KMS-11 (cell line): ENCODE measurements at regions not wholly inside any gene's neighbourhood (a gene's known extent, or its start where the extent isn't known, plus 50 kb on each side); places are given as distances from the start of the nearest gene placed in this dataset.

Experiments used
- H2AFZ ChIP-seq: fragments of 200-600 bp; sonication (generic); 2 replicates; pipeline ENCODE4 v1.6.1; 2016; ENCODE audit warnings: antibody characterized with exemption, mixed run types, low read depth
- H3K27ac ChIP-seq: fragments of 200-600 bp; sonication (generic); 2 replicates; pipeline ENCODE4 v1.6.1; 2016; ENCODE audit warnings: mild to moderate bottlenecking, mixed run types
- H3K27me3 ChIP-seq: fragments of 200-600 bp; sonication (generic); 2 replicates; pipeline ENCODE4 v1.6.1; 2017; ENCODE audit warnings: mild to moderate bottlenecking, low read depth, mixed run types, moderate library complexity; ENCODE audit not compliant: insufficient read depth
- H3K36me3 ChIP-seq: fragments of 200-600 bp; sonication (generic); 2 replicates; pipeline ENCODE4 v1.6.1; 2017; ENCODE audit warnings: mild to moderate bottlenecking, mixed run types; ENCODE audit not compliant: insufficient read depth
- H3K4me1 ChIP-seq: fragments of 200-600 bp; sonication (generic); 2 replicates; pipeline ENCODE4 v1.6.1; 2016; ENCODE audit warnings: mild to moderate bottlenecking, low read depth, mixed run types; ENCODE audit not compliant: poor library complexity, severe bottlenecking
- H3K4me2 ChIP-seq: fragments of 200-600 bp; sonication (generic); 2 replicates; pipeline ENCODE4 v1.7.0; 2016; ENCODE audit warnings: mild to moderate bottlenecking, mixed run types
- H3K4me3 ChIP-seq: fragments of 200-600 bp; sonication (generic); IDR thresholded peaks from 2 replicates; pipeline ENCODE4 v1.6.1; 2017; ENCODE audit warnings: low read depth, low read length, mixed read lengths; ENCODE audit not compliant: insufficient read depth
- H3K79me2 ChIP-seq: fragments of 200-600 bp; sonication (generic); 2 replicates; pipeline ENCODE4 v1.6.1; 2016; ENCODE audit warnings: low read depth, mixed run types; ENCODE audit not compliant: insufficient read depth
- H3K9ac ChIP-seq: fragments of 200-600 bp; sonication (generic); 2 replicates; pipeline ENCODE4 v1.6.1; 2016; ENCODE audit warnings: mild to moderate bottlenecking, mixed run types
- H4K20me1 ChIP-seq: fragments of 200-600 bp; sonication (generic); 2 replicates; pipeline ENCODE4 v1.6.1; 2016; ENCODE audit warnings: mild to moderate bottlenecking, mixed run types; ENCODE audit not compliant: insufficient read depth
- TF ChIP-seq, protein P1 (sequence below): fragments of 200-600 bp; sonication (generic); conservative IDR thresholded peaks from 2 replicates; pipeline ENCODE4 v1.6.1; 2017; ENCODE audit warnings: low read depth, mild to moderate bottlenecking, antibody characterized with exemption, low read length, moderate library complexity, mixed read lengths

- Histone ChIP-seq H3K4me2 (no peak overlapping the region), H3K4me1 (no peaks in the 10 kb centered on the region), H4K20me1 (no peaks in the 10 kb centered on the region), H2AFZ (no peak overlapping the region), H3K27ac (no peak overlapping the region), H3K79me2 (no peaks in the 10 kb centered on the region), H3K9ac (no peak overlapping the region), H3K4me3 (no peak overlapping the region), H3K27me3 (no peaks in the 10 kb centered on the region), H3K36me3 (no peaks in the 10 kb centered on the region)
- TF ChIP-seq, protein P1, sequence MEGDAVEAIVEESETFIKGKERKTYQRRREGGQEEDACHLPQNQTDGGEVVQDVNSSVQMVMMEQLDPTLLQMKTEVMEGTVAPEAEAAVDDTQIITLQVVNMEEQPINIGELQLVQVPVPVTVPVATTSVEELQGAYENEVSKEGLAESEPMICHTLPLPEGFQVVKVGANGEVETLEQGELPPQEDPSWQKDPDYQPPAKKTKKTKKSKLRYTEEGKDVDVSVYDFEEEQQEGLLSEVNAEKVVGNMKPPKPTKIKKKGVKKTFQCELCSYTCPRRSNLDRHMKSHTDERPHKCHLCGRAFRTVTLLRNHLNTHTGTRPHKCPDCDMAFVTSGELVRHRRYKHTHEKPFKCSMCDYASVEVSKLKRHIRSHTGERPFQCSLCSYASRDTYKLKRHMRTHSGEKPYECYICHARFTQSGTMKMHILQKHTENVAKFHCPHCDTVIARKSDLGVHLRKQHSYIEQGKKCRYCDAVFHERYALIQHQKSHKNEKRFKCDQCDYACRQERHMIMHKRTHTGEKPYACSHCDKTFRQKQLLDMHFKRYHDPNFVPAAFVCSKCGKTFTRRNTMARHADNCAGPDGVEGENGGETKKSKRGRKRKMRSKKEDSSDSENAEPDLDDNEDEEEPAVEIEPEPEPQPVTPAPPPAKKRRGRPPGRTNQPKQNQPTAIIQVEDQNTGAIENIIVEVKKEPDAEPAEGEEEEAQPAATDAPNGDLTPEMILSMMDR = no peak
These were observed 56.2 kb upstream of the UFL1 start for GRCh38 chr6:96465321-96465903.

DNA sequence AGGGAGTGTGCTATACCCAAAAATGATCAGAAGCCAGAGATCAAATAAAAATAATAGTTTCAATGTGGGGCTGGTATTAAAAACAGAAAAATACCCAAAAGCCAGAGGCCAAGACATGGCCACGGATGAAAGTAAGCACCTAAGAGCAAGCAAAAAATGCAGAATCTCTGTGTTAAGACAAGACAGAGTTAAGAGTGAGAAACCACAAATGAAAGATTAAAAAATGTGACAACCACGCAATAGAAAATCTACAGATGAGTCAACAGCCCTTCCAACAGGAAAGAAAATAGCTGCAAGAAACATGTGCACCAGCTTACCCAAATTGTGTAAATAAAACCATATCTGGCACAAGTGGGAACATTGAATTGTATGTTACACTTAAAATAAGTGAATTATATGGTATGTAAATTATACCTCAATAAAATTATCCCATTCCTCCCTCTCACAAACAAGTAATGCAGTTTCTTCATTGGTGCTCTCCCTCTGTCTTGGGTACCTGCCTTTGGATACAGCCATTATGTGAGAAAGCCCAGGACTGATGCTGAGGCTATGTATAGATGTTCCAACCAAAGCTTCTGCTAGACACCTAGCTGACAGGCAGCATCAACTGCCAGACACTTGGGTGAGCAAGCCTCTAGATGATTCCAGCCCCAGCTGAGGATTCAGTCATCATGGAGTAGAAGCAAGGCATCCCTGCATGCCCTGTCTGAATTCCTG lies 55.3 kb upstream of the UFL1 start:
- no peak overlapping the region for H3K4me2 ChIP-seq
- H4K20me1 ChIP-seq = no peaks in the 10 kb centered on the region

DNA sequence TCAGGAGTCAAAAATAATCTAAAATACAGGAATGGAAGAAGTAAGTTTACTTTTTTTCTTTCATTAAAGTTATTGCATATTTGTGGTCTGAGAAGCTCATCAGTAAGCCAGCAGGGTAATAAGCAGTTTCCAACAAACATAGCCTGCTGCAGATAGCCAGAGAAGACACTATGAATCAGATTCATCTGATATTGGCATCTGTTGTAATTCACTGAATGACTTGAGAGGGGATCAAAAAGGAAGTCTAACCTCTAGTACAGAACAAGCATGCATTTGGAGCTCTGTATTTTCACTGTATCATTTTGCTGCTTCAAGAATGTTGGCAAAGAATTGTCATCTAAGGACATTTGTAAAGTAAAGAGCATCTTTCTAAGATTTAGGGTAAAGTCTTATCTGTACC lies 53.8 kb upstream of the UFL1 start:
- Histone ChIP-seq H2AFZ (no peak overlapping the region), H3K4me2 (no peak overlapping the region), H3K4me1 (no peaks in the 10 kb centered on the region), H3K36me3 (no peaks in the 10 kb centered on the region), H3K27me3 (no peaks in the 10 kb centered on the region), H4K20me1 (no peaks in the 10 kb centered on the region), H3K9ac (no peak overlapping the region), H3K4me3 (no peak overlapping the region), H3K27ac (no peak overlapping the region), H3K79me2 (no peaks in the 10 kb centered on the region)
- TF ChIP-seq, protein P1 = no peak

More for the DNA sequence above, 55.3 kb upstream of the UFL1 start:
- no peaks in the 10 kb centered on the region for H3K4me1 ChIP-seq
- no peak overlapping the region for H3K27ac ChIP-seq
- no peaks in the 10 kb centered on the region for H3K36me3 ChIP-seq
- H3K27me3 ChIP-seq = no peaks in the 10 kb centered on the region
- H3K9ac ChIP-seq = no peak overlapping the region
- TF ChIP-seq, protein P1 = no peak
- no peaks in the 10 kb centered on the region for H3K79me2 ChIP-seq
- no peak overlapping the region for H3K4me3 ChIP-seq
- H2AFZ ChIP-seq = no peak overlapping the region

GRCh38 chr6:96468281-96468680 lies 53.3 kb upstream of the UFL1 start:
- Histone ChIP-seq H3K27me3 (no peaks in the 10 kb centered on the region), H3K79me2 (no peaks in the 10 kb centered on the region), H3K4me2 (no peak overlapping the region), H3K36me3 (no peaks in the 10 kb centered on the region), H3K4me3 (no peak overlapping the region), H2AFZ (no peak overlapping the region), H3K27ac (no peak overlapping the region), H3K4me1 (no peaks in the 10 kb centered on the region), H3K9ac (no peak overlapping the region), H4K20me1 (no peaks in the 10 kb centered on the region)
- TF ChIP-seq, protein P1 = no peak
